LoVo (cell line): ENCODE measurements at regions not wholly inside any gene's neighbourhood (a gene's known extent, or its start where the extent isn't known, plus 50 kb on each side); places are given as distances from the start of the nearest gene placed in this dataset.

Experiments used
- DNase-seq: peaks from one replicate; pipeline ENCODE4 v3.0.0-alpha.2; 2016; ENCODE audit warnings: low spot score

GRCh38 chr3:101172516-101172915 is 147.9 kb downstream of the IMPG2 start:
- no peak for DNase-seq

DNA sequence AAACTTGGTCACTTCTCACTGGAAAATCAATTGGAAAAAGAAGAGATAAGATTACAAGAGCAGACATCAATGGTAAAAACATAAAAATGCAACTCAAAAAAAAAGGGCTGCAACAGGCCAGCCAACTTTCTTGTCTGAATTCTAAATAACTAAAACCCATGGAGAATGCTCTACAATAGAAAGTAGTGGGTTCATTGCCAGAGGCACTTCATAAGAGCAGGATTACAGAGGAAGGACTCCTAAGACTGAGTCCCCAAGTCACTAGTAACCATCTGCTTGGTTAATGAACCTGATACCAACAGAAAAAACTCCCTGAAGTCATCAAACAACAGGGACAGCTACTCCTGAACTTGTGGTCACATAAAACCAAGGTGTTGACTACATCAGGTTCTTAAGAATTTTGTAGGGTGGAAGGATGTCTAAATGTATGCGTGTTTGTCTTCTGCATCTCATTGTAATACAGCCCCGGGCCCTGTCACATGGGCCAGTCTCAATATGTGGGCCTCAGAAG is 148.6 kb downstream of the IMPG2 start:
- no peak for DNase-seq

DNA sequence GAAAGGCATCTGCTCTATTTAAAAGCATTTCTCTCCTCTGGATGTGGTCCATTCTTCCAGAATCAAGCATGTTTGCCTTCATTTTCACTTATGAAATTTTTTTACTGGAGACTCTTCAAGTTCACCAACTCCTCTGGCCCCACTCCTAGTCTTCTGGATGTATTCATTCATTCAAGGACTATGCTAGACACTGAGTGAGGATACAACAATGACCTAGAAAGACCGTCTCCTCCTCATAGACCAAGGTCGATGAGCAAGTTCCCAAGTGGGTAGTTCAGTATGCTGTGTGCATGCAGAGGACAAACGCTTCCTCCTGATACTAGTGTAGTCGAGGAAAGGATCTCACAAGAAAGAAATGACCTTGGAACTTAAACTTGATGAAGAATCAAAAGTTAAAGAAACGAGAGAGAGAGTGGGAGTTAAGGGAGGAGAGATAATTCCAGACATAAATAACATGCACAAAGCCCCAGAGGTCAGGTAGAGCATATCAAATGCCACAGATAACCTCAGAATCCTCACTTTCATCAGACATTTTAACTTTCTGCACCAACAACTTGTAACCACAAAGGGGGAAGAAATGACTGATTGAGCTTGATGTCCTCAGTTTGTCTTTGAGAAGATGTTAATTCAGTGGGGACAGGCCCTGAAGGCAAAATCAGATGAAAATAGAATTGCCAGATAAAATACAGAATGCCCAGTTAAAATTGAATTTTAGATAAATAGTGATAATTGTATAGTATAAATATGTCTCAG is 149.4 kb downstream of the IMPG2 start:
- DNase-seq: no peak

GRCh38 chr3:101170062-101170771 is 150.2 kb downstream of the IMPG2 start:
- no peak for DNase-seq

GRCh38 chr3:101169516-101169915 is 150.9 kb downstream of the IMPG2 start:
- DNase-seq: no peak

- no peak for DNase-seq
Observed at GRCh38 chr3:101167376-101167775, 153.0 kb downstream of the IMPG2 start.

DNA sequence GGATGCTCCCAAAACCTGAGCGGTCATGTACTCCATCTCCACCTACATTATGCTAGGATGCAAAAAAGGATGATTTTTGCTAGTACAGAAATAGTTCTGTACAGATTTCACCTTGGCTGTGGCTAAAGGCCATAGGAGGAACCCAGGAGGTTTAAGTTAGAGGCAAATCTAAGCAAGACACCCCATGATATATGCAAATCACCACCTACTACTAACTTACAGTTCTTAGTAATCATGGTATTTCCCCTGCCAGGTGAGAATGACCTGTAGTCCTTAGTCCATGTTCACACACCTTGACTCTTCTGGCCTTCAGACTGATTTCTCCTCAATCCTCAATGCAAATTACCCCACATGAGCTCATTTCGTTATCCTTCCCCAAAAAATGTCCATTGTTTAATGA is 154.2 kb downstream of the IMPG2 start:
- no peak for DNase-seq

GRCh38 chr3:101163554-101163953 is 156.8 kb downstream of the IMPG2 start:
- no peak for DNase-seq

GRCh38 chr3:101159478-101159877 is 160.9 kb downstream of the IMPG2 start:
- DNase-seq: no peak

GRCh38 chr3:101158374-101158773 is 162.0 kb downstream of the IMPG2 start:
- DNase-seq: no peak

DNA sequence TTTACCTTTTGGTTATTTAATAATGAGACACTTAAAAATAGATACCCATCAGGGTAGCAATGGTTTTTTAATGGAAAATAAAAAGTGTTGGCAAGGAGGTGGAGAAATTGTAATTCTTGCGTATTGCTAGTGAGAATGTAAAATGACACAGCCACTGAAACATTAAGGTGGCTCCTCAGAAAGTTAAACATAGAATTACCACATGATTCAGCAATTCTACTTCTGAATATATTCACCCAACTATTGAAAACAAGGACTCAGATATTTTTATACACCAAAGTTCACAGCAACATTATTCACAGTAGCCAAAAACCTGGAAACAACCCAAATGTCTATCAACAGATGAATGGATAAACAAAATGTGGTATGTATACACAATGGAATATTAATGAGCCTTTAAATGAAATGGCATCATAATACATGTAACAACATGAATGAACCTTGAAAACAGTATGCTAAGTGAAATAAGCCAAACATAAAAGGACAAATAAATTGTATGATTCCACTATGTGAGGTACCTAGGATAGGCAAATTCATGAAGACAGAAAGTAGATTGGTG is 163.5 kb downstream of the IMPG2 start:
- no peak for DNase-seq

- no peak for DNase-seq
Observed at GRCh38 chr3:101155825-101156224, 162.6 kb upstream of the ABI3BP start.

DNA sequence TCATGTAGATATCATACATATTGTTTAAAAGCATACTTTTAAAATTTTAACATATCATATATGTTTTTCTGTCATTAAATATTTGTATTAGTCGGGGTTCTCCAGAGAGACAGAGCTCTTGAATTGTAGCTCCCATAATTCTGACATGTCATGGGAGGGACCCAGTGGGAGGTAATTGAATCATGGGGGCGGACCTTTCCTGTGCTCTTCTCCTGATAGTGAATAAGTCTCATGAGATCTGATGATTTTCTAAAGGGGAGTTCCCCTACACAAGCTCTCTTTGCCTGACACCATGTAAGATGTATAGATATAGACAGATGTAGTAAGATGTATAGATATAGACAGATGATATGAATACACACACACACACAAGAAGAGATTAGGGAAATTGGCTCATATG is 161.2 kb upstream of the ABI3BP start:
- DNase-seq: no peak

- DNase-seq: no peak
Observed at GRCh38 chr3:101151286-101151913, 158.2 kb upstream of the ABI3BP start.

GRCh38 chr3:101150504-101150903 is 157.3 kb upstream of the ABI3BP start:
- DNase-seq: no peak

DNA sequence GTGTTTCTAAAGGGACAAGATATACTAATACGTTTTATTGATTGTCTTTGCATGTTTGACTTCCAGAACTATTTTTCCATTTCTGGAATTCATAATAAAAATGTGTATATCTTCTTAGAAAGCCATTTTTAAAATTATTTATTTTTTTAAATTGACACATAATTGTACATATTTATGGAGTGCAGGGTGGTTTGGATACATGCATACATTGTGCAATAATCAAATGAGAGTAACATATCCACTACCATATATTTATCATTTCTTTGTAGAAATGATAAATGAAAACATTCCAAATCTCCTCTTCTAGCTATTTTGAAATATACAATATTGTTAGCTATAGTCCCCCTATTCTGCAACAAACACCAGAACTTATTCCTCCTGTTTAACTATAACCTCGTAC is 156.5 kb upstream of the ABI3BP start:
- no peak for DNase-seq

DNA sequence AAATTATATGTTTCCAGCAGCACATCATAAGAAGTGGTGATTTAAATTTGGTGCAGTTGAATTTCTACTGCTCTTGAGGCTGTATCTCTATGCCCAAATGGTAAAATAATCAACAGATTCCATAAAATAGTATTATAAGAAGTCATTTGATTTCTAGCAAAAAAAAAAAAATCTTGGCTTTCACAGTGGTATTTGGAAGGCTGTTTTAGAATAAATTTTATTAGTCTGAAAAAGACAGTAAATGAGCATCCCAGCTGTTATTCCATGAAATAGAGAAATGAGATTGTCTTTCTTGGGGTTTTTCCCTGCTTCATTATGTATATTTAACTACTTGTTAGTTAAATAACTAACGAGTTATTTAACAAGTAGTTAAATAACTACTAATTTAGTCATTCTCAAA is 156.0 kb upstream of the ABI3BP start:
- no peak for DNase-seq

DNA sequence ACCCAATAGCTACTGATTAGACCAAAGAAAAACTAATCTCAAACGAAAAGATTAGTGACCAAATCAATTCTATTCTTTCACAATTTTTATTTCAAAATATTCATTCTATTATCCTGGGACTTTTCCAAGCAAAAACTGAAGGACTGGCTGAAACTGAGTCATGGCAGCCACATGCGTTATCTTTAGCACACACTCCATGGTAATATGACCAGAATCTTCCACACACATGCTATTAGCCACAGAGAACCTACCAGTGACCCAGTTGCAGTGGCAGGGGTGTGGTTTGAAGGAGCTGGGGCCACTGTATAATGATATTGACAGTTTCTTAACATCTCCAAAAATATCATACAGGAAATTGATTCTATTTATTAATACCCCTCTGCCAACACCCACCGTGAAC is 154.8 kb upstream of the ABI3BP start:
- DNase-seq: no peak

DNA sequence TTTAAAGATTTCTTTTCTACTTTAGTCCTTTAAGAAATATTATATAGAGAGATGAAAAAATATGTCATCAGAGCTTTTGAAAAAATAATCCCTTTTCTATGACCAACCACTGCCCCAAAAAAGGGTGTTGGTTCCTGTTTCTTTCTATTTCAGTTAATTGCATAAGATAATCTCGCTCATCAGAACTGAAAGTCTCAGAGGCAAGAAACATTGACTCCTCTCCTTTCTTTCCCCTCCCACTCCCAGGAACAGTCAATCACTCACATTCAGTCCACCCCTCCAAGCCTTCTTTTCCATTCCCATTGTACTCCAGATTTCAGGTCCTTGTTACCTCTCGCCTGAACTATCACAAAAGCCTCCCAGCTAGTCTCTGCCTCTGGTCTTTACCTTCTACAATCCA is 153.7 kb upstream of the ABI3BP start:
- DNase-seq: no peak

GRCh38 chr3:101144105-101144504 is 150.9 kb upstream of the ABI3BP start:
- no peak for DNase-seq

DNA sequence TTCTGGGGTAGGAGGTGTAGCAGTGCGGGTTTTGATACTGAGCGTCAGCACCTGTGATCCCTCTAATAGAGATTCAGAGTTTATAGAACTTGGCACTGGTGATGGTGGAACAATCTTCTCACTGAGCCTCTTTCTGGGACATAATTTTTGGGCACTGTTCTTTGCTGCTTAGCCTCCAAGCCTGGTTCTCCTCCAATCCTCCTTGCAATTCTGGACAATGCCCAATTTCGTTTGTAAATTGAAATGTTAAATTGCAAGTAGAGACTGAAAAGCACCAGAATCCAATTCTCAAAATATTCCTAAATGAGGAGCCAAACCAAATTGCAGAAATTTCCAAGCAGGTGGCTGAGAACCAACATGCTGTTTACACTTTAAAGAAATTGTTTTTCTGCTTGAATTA is 149.8 kb upstream of the ABI3BP start:
- DNase-seq: no peak

GRCh38 chr3:101142160-101142559 is 148.9 kb upstream of the ABI3BP start:
- DNase-seq: no peak

DNA sequence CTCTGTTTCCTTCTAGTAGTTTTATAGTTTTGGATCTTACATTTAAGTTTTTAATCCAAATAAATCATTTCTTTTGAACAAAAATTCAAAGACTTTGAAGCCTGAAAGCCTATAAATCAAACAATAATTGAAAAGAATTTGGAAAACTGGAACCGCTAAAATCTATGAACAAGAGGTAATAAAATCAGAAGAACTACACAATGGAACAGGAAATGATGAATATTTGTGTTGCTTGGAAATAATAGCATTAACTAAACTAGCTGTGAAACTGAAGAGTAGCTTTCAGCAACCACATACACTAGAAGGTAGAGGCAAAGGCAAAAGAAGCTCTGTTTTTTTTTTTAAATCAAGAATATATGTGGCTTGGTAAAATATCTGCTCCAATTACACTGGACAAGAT is 147.9 kb upstream of the ABI3BP start:
- DNase-seq: no peak
